PC-3 (cell line): ENCODE measurements at regions not wholly inside any gene's neighbourhood (a gene's known extent, or its start where the extent isn't known, plus 50 kb on each side); places are given as distances from the start of the nearest gene placed in this dataset.
A peak's percentile ranks its signal among the peaks of the same experiment; 100 is the strongest.

ENCODE experiments used
- ATAC-seq: fragments of 200-7000 bp; cut with Tn5 transposase; 2 replicates; pipeline ENCODE4 v1.9.1; 2020; ENCODE audit warnings: mild to moderate bottlenecking, moderate library complexity
- BruUV-seq: library from RNA; stranded (reverse); fragments of 400-500 nt; replicated peaks from 2 replicates; lab custom pipeline; 2021; lab: Mats Ljungman, UMichigan
- CTCF ChIA-PET: fragments of 300-600 bp; sonication (Branson Sonifier 250); formaldehyde crosslinking; loops from one replicate; lab custom pipeline; 2022; ENCODE audit warnings: antibody characterized with exemption; lab: Charles Lee
- POLR2A ChIA-PET: fragments of 300-600 bp; sonication (Branson Sonifier 250); formaldehyde crosslinking; loops from one replicate; lab custom pipeline; 2022; ENCODE audit warnings: antibody characterized with exemption; ENCODE audit not compliant: unreplicated experiment; lab: Charles Lee
- DNase-seq: peaks from one replicate; pipeline ENCODE4 v3.0.0-alpha.2; 2015
- H2AFZ ChIP-seq: fragments of 300-600 bp; sonication (generic); 2 replicates; pipeline ENCODE4 v1.6.0; 2016; ENCODE audit warnings: antibody characterized with exemption, low read length
- H3F3A ChIP-seq: fragments of 300-600 bp; sonication (generic); one replicate; pipeline ENCODE4 v1.6.0; 2017; ENCODE audit warnings: antibody characterized with exemption, low read length, control low read depth, mild to moderate bottlenecking; ENCODE audit not compliant: unreplicated experiment
- H3K27ac ChIP-seq: fragments of 300-600 bp; sonication (generic); 2 replicates; pipeline ENCODE4 v1.5.1; 2016; ENCODE audit warnings: mild to moderate bottlenecking, low read length
- H3K27me3 ChIP-seq: fragments of 300-600 bp; sonication (generic); 2 replicates; pipeline ENCODE4 v1.6.1; 2016; ENCODE audit warnings: low read length, mixed read lengths
- H3K36me3 ChIP-seq: fragments of 300-600 bp; sonication (generic); 2 replicates; pipeline ENCODE4 v1.6.1; 2016; ENCODE audit warnings: low read depth, mixed run types, low read length, mixed read lengths
- H3K4me1 ChIP-seq: fragments of 300-600 bp; sonication (generic); 2 replicates; pipeline ENCODE4 v1.5.1; 2016; ENCODE audit warnings: low read length; ENCODE audit not compliant: insufficient read depth
- H3K4me2 ChIP-seq: fragments of 300-600 bp; sonication (generic); 2 replicates; pipeline ENCODE4 v1.6.0; 2016; ENCODE audit warnings: low read length
- H3K4me3 ChIP-seq: fragments of 300-600 bp; sonication (generic); 2 replicates; pipeline ENCODE4 v1.5.1; 2016; ENCODE audit warnings: mild to moderate bottlenecking, low read length, mixed read lengths
- H3K79me2 ChIP-seq: fragments of 300-600 bp; sonication (generic); 2 replicates; pipeline ENCODE4 v1.6.1; 2017; ENCODE audit warnings: low read length, mixed read lengths
- H3K9ac ChIP-seq: fragments of 300-600 bp; sonication (generic); 2 replicates; pipeline ENCODE4 v1.6.0; 2016; ENCODE audit warnings: mild to moderate bottlenecking, low read length
- H3K9me2 ChIP-seq: fragments of 300-600 bp; sonication (generic); replicated peaks from 2 replicates; pipeline ENCODE4 v1.6.1; 2016; ENCODE audit warnings: mixed run types, low read length, mixed read lengths
- H3K9me3 ChIP-seq: fragments of 300-600 bp; sonication (generic); 2 replicates; pipeline ENCODE4 v1.6.1; 2016; ENCODE audit warnings: low read length, mixed read lengths
- H4K20me1 ChIP-seq: fragments of 300-600 bp; sonication (generic); 2 replicates; pipeline ENCODE4 v1.6.1; 2016; ENCODE audit warnings: low read length, mixed read lengths
- EZH2 ChIP-seq: fragments of 300-600 bp; sonication (generic); IDR thresholded peaks from one replicate; pipeline ENCODE4 v1.6.1; 2017; ENCODE audit warnings: antibody characterized with exemption, mild to moderate bottlenecking, low read length; ENCODE audit not compliant: unreplicated experiment
- EZH2phosphoT487 ChIP-seq: fragments of 300-600 bp; sonication (generic); IDR thresholded peaks from 2 replicates; pipeline ENCODE4 v1.6.1; 2018; ENCODE audit warnings: mild to moderate bottlenecking, antibody characterized with exemption, low read length, borderline replicate concordance
- intact Hi-C: fragments of 100-400 bp; cut with micrococcal nuclease; formaldehyde crosslinking; loops from 2 replicates; pipeline ENCODE4 v1.9.0; 2023
- TF ChIP-seq, protein P1 (sequence below): fragments of 300-600 bp; sonication (generic); conservative IDR thresholded peaks from 2 replicates; pipeline ENCODE4 v1.5.1; 2017; ENCODE audit warnings: antibody characterized with exemption, low read depth, mild to moderate bottlenecking, low read length

DNA sequence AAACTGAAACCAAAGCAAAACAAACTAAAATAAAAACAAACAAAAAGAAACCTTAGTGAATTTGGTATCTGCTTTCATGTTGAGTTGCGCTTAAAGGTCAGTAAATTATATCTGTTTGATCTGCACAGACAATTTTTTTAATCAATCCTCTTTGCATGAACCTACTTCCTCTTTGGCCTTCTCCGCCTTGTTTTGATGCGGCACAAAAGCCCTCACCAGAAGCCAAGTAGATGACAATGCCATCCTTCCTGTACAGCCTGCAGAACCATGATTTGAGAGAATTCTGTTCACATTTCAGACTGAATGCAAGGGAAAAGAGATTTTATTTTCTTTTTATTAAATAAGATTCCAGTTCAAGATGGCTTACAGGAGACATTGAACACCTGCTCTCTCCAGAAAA lies 473.6 kb upstream of the FTMT start:
- BruUV-seq = no TSS peak
- no peak for ATAC-seq

DNA sequence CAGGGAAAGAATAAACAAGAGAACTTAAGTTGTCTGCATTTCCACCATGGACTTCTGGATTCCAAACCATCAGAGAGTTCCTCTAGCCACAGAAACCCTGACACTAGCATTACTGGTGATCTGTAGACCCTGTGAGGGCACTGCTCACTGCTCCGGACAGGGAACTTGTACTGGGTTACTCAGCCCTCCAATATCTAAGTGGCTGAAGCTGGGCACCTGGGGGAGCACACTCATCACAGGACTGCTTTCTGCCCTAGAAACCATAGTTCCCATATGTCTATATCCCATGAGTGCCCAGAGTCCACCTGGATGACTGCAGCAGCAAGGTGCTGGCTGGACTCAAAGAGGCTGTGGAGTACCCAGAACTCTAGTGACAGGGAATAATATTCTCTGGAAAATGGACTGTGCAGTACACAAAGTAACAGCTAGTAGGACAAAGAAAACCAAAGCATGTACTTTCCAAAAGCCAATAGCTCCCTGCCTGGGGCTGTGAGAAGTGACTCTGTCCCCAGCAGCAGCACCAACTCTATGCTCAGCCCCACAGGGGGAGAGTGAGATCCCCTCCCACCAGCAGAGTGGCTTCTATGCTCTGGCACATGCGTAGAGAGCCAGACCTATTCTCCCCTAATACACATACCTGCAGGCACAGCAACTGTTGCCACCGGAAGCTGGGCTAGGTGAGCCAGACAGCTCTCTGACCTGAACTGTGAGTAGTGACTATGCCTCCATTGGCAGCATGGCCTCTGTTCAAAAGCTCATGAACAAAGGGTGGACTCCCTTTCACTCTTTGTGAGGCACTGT lies 472.9 kb upstream of the FTMT start:
- DNase-seq = no peak
- POLR2A ChIA-PET = no interaction called here
- H3K27ac ChIP-seq = no peak overlapping the region
- CTCF ChIA-PET = no interaction called here
- no peaks in the 10 kb centered on the region for H3K9me2 ChIP-seq
- TF ChIP-seq, protein P1, sequence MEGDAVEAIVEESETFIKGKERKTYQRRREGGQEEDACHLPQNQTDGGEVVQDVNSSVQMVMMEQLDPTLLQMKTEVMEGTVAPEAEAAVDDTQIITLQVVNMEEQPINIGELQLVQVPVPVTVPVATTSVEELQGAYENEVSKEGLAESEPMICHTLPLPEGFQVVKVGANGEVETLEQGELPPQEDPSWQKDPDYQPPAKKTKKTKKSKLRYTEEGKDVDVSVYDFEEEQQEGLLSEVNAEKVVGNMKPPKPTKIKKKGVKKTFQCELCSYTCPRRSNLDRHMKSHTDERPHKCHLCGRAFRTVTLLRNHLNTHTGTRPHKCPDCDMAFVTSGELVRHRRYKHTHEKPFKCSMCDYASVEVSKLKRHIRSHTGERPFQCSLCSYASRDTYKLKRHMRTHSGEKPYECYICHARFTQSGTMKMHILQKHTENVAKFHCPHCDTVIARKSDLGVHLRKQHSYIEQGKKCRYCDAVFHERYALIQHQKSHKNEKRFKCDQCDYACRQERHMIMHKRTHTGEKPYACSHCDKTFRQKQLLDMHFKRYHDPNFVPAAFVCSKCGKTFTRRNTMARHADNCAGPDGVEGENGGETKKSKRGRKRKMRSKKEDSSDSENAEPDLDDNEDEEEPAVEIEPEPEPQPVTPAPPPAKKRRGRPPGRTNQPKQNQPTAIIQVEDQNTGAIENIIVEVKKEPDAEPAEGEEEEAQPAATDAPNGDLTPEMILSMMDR = no peak
- TF ChIP-seq EZH2phosphoT487 (no peak), EZH2 (no peak)
- H3K4me3 ChIP-seq = no peak overlapping the region
- no peaks in the 10 kb centered on the region for H4K20me1 ChIP-seq
- no peak overlapping the region for H2AFZ ChIP-seq
- H3K27me3 ChIP-seq = no peaks in the 10 kb centered on the region
- peak; percentile 15; the same call in 1 of the 2 replicates for ATAC-seq
- no peaks in the 10 kb centered on the region for H3K9me3 ChIP-seq
- H3K36me3 ChIP-seq = no peaks in the 10 kb centered on the region
- intact Hi-C loops = no loop called here
- H3K9ac ChIP-seq = no peak overlapping the region
- H3K79me2 ChIP-seq = no peaks in the 10 kb centered on the region
- BruUV-seq = no TSS peak
- no peak overlapping the region for H3K4me2 ChIP-seq
- no peaks in the 10 kb centered on the region for H3F3A ChIP-seq
- H3K4me1 ChIP-seq = no peaks in the 10 kb centered on the region

More for the DNA sequence above, 473.6 kb upstream of the FTMT start:
- Histone ChIP-seq H3K4me2 (no peak overlapping the region), H4K20me1 (no peaks in the 10 kb centered on the region), H2AFZ (no peak overlapping the region), H3K9me2 (no peaks in the 10 kb centered on the region), H3K9me3 (no peaks in the 10 kb centered on the region), H3K27me3 (no peaks in the 10 kb centered on the region), H3K27ac (no peak overlapping the region), H3K4me1 (no peaks in the 10 kb centered on the region), H3K4me3 (no peak overlapping the region), H3F3A (no peaks in the 10 kb centered on the region), H3K79me2 (no peaks in the 10 kb centered on the region), H3K36me3 (no peaks in the 10 kb centered on the region), H3K9ac (no peak overlapping the region)
- ChIA-PET POLR2A (interaction anchor here (0.7 kb wide), 1 partner anchor 537 kb away, joined by 3 read pairs; no protein-coding TSS in a partner anchor), CTCF (no interaction called here)
- intact Hi-C loops = no loop called here
- TF ChIP-seq EZH2 (no peak), EZH2phosphoT487 (no peak)
- TF ChIP-seq, protein P1 = no peak
- DNase-seq = no peak

- Histone ChIP-seq H3K27me3 (no peaks in the 10 kb centered on the region), H3K79me2 (no peaks in the 10 kb centered on the region), H3K9me2 (no peaks in the 10 kb centered on the region), H3K4me3 (no peak overlapping the region), H3K4me2 (no peak overlapping the region), H2AFZ (no peak overlapping the region), H3K27ac (no peak overlapping the region), H3K36me3 (no peaks in the 10 kb centered on the region), H4K20me1 (no peaks in the 10 kb centered on the region), H3K9ac (no peak overlapping the region), H3F3A (no peaks in the 10 kb centered on the region), H3K4me1 (no peaks in the 10 kb centered on the region), H3K9me3 (no peaks in the 10 kb centered on the region)
- ChIA-PET POLR2A (no interaction called here), CTCF (no interaction called here)
- no TSS peak for BruUV-seq
- intact Hi-C loops = no loop called here
- DNase-seq = no peak
- ATAC-seq = no peak
- TF ChIP-seq EZH2phosphoT487 (no peak), EZH2 (no peak)
- TF ChIP-seq, protein P1 = no peak
Measured at GRCh38 chr5:121380066-121380465, 471.6 kb upstream of the FTMT start.
